Type B pancreatic cell (in vitro differentiated cells): ENCODE measurements at regions not wholly inside any gene's neighbourhood (a gene's known extent, or its start where the extent isn't known, plus 50 kb on each side); places are given as distances from the start of the nearest gene placed in this dataset.
"Not testable (repeated sequence)": the region's sequence is repeated elsewhere in the genome, so short reads cannot be mapped to it uniquely, and the experiment has no call there.

Experiments
- DNase-seq: peaks from one replicate; pipeline ENCODE4 v3.0.0; 2021; ENCODE audit warnings: mixed read lengths; ENCODE audit not compliant: unreplicated experiment; ENCODE audit errors: extremely low spot score
- H3K27ac Mint-ChIP-seq: 2 replicates; pipeline ENCODE4 v1.8.0; 2021; ENCODE audit warnings: mild to moderate bottlenecking, mixed read lengths
- H3K27me3 Mint-ChIP-seq: 2 replicates; pipeline ENCODE4 v1.8.0; 2021; ENCODE audit warnings: mixed read lengths
- H3K36me3 Mint-ChIP-seq: 2 replicates; pipeline ENCODE4 v1.8.0; 2021; ENCODE audit warnings: mixed read lengths
- H3K4me1 Mint-ChIP-seq: one replicate; pipeline ENCODE4 v1.8.0; 2021; ENCODE audit warnings: mixed read lengths; ENCODE audit not compliant: unreplicated experiment
- H3K4me3 Mint-ChIP-seq: 2 replicates; pipeline ENCODE4 v1.8.0; 2021; ENCODE audit warnings: mild to moderate bottlenecking, mixed read lengths
- H3K9me3 Mint-ChIP-seq: 2 replicates; pipeline ENCODE4 v1.8.0; 2021; ENCODE audit warnings: mixed read lengths
- CTCF ChIP-seq: fragments of 200-600 bp; sonication (generic); conservative IDR thresholded peaks from 2 replicates; pipeline ENCODE4 v1.5.0; 2021; ENCODE audit warnings: antibody characterized with exemption, mild to moderate bottlenecking

GRCh38 chr9:104374711-104375110, 129.4 kb upstream of the OR13F1 start:
- Mint-ChIP-seq H3K36me3 (no peaks in the 10 kb centered on the region), H3K27me3 (peaks cover 4% of the 10 kb centered on the region), H3K4me3 (no peak overlapping the region), H3K9me3 (no peaks in the 10 kb centered on the region), H3K4me1 (no peaks in the 10 kb centered on the region), H3K27ac (no peak overlapping the region)
- no peak for DNase-seq
- TF ChIP-seq CTCF: no peak

- no peaks in the 10 kb centered on the region for H3K9me3 Mint-ChIP-seq
- no peaks in the 10 kb centered on the region for H3K36me3 Mint-ChIP-seq
- H3K4me1 Mint-ChIP-seq: no peaks in the 10 kb centered on the region
- H3K27me3 Mint-ChIP-seq: peaks cover 21% of the 10 kb centered on the region
- no peak for TF ChIP-seq CTCF
- no peak overlapping the region for H3K4me3 Mint-ChIP-seq
- DNase-seq: no peak
- no peak overlapping the region for H3K27ac Mint-ChIP-seq
Measured at GRCh38 chr9:104386013-104386412, 118.0 kb upstream of the OR13F1 start.

GRCh38 chr9:104386425-104387069, 117.5 kb upstream of the OR13F1 start:
- peak; percentile 84 for TF ChIP-seq CTCF
- DNase-seq: no peak
- no peaks in the 10 kb centered on the region for H3K4me1 Mint-ChIP-seq
- peaks cover 21% of the 10 kb centered on the region for H3K27me3 Mint-ChIP-seq
- no peaks in the 10 kb centered on the region for H3K9me3 Mint-ChIP-seq
- H3K4me3 Mint-ChIP-seq: no peak overlapping the region
- no peak overlapping the region for H3K27ac Mint-ChIP-seq
- no peaks in the 10 kb centered on the region for H3K36me3 Mint-ChIP-seq

- no peak overlapping the region for H3K27ac Mint-ChIP-seq
- peaks cover 21% of the 10 kb centered on the region for H3K27me3 Mint-ChIP-seq
- H3K4me1 Mint-ChIP-seq: peaks cover 5% of the 10 kb centered on the region
- no peak overlapping the region for H3K4me3 Mint-ChIP-seq
- H3K9me3 Mint-ChIP-seq: no peaks in the 10 kb centered on the region
- TF ChIP-seq CTCF: no peak
- H3K36me3 Mint-ChIP-seq: no peaks in the 10 kb centered on the region
- DNase-seq: no peak
Measured at GRCh38 chr9:104388071-104388470, 116.0 kb upstream of the OR13F1 start.

- H3K4me1 Mint-ChIP-seq: peaks cover 5% of the 10 kb centered on the region
- H3K27me3 Mint-ChIP-seq: peaks cover 12% of the 10 kb centered on the region
- no peak for TF ChIP-seq CTCF
Measured at GRCh38 chr9:104389341-104389740, 114.7 kb upstream of the OR13F1 start.

GRCh38 chr9:104394901-104395300, 109.2 kb upstream of the OR13F1 start:
- TF ChIP-seq CTCF: peak; percentile 18
- H3K27ac Mint-ChIP-seq, H3K27me3 Mint-ChIP-seq, H3K36me3 Mint-ChIP-seq, DNase-seq, H3K4me1 Mint-ChIP-seq, H3K9me3 Mint-ChIP-seq, H3K4me3 Mint-ChIP-seq: not testable (repeated sequence)

More at GRCh38 chr9:104389341-104389740, 114.7 kb upstream of the OR13F1 start:
- no peaks in the 10 kb centered on the region for H3K36me3 Mint-ChIP-seq
- DNase-seq: no peak
- no peak overlapping the region for H3K4me3 Mint-ChIP-seq
- H3K9me3 Mint-ChIP-seq: no peaks in the 10 kb centered on the region
- no peak overlapping the region for H3K27ac Mint-ChIP-seq
